GM23338 (cell line): ENCODE measurements at regions not wholly inside any gene's neighbourhood (a gene's known extent, or its start where the extent isn't known, plus 50 kb on each side); places are given as distances from the start of the nearest gene placed in this dataset.

Experiments used
- ATAC-seq: fragments of 200-7000 bp; cut with Tn5 transposase; 3 replicates; pipeline ENCODE4 v1.9.1; 2020
- DNase-seq: peaks from one replicate; pipeline ENCODE4 v3.0.0-alpha.2; 2015; ENCODE audit warnings: low spot score
- H2AFZ ChIP-seq: fragments of 200-600 bp; sonication (generic); 2 replicates; pipeline ENCODE4 v1.8.0; 2016; ENCODE audit warnings: antibody characterized with exemption, mild to moderate bottlenecking, moderate library complexity
- H3F3A ChIP-seq: fragments of 200-600 bp; sonication (generic); replicated peaks from 2 replicates; pipeline ENCODE4 v1.8.0; 2017; ENCODE audit warnings: antibody characterized with exemption, mixed run types, low read depth
- H3K27ac ChIP-seq: fragments of 200-600 bp; sonication (generic); 2 replicates; pipeline ENCODE4 v1.6.1; 2016; ENCODE audit warnings: low read depth
- H3K27me3 ChIP-seq: fragments of 200-600 bp; sonication (generic); 2 replicates; pipeline ENCODE4 v1.8.0; 2016; ENCODE audit warnings: mild to moderate bottlenecking, mixed run types, moderate library complexity; ENCODE audit not compliant: insufficient read depth
- H3K36me3 ChIP-seq: fragments of 200-600 bp; sonication (generic); 2 replicates; pipeline ENCODE4 v1.8.0; 2016; ENCODE audit warnings: mild to moderate bottlenecking; ENCODE audit not compliant: insufficient read depth
- H3K4me1 ChIP-seq: fragments of 200-600 bp; sonication (generic); 2 replicates; pipeline ENCODE4 v1.8.0; 2016; ENCODE audit warnings: mild to moderate bottlenecking, moderate library complexity; ENCODE audit not compliant: insufficient read depth
- H3K4me2 ChIP-seq: fragments of 200-600 bp; sonication (generic); 2 replicates; pipeline ENCODE4 v1.7.1; 2017; ENCODE audit warnings: mixed run types
- H3K4me3 ChIP-seq: fragments of 200-600 bp; sonication (generic); 2 replicates; pipeline ENCODE4 v1.6.1; 2016; ENCODE audit warnings: mixed run types
- H3K79me2 ChIP-seq: fragments of 200-600 bp; sonication (generic); replicated peaks from 2 replicates; pipeline ENCODE4 v1.8.0; 2017; ENCODE audit warnings: mild to moderate bottlenecking; ENCODE audit not compliant: insufficient read depth
- H3K9me2 ChIP-seq: fragments of 200-600 bp; sonication (generic); 2 replicates; pipeline ENCODE4 v1.8.0; 2017; ENCODE audit not compliant: insufficient read depth
- H4K20me1 ChIP-seq: fragments of 200-600 bp; sonication (generic); replicated peaks from 2 replicates; pipeline ENCODE4 v1.8.0; 2017; ENCODE audit warnings: mild to moderate bottlenecking; ENCODE audit not compliant: insufficient read depth
- H3K27ac Mint-ChIP-seq: 2 replicates; pipeline ENCODE4 v1.8.0; 2020; ENCODE audit warnings: inconsistent platforms, mild to moderate bottlenecking, moderate library complexity, mixed read lengths
- H3K27me3 Mint-ChIP-seq: 3 replicates; pipeline ENCODE4 v1.8.0; 2022; ENCODE audit warnings: low read depth, mild to moderate bottlenecking, moderate library complexity, mixed read lengths, inconsistent platforms; ENCODE audit not compliant: insufficient read depth, poor library complexity
- H3K36me3 Mint-ChIP-seq: 3 replicates; pipeline ENCODE4 v1.8.0; 2021; ENCODE audit warnings: low read depth, mild to moderate bottlenecking, inconsistent platforms, moderate library complexity, mixed read lengths
- H3K4me1 Mint-ChIP-seq: 3 replicates; pipeline ENCODE4 v1.8.0; 2020; ENCODE audit warnings: mild to moderate bottlenecking, inconsistent platforms, mixed read lengths
- H3K4me3 Mint-ChIP-seq: 3 replicates; pipeline ENCODE4 v1.8.0; 2021; ENCODE audit warnings: moderate library complexity, mild to moderate bottlenecking, inconsistent platforms, mixed read lengths
- H3K9me3 Mint-ChIP-seq: 3 replicates; pipeline ENCODE4 v1.8.0; 2020; ENCODE audit warnings: moderate library complexity, mild to moderate bottlenecking, inconsistent platforms, mixed read lengths
- CREB1 ChIP-seq: fragments of 250-450 bp; sonication (Bioruptor Pico); IDR thresholded peaks from 2 replicates; pipeline ENCODE4 v1.5.0; 2020; ENCODE audit warnings: low read depth, mild to moderate bottlenecking, moderate library complexity
- CTCF ChIP-seq, 2 experiments: fragments of 200-600 bp in 1 of 2; sonication (generic) in 1 of 2; conservative IDR thresholded peaks; 2 replicates each; pipeline versions ENCODE4 v1.5.1 to v1.6.1; 2016 to 2017; ENCODE audit warnings: antibody characterized with exemption in 2 of 2, low read depth in 2 of 2, mild to moderate bottlenecking in 2 of 2, moderate library complexity in 1 of 2
- ETS1 ChIP-seq: IDR thresholded peaks from 2 replicates; pipeline ENCODE4 v1.6.1; 2016; ENCODE audit warnings: antibody characterized with exemption
- EZH2 ChIP-seq: fragments of 200-600 bp; sonication (generic); IDR thresholded peaks from one replicate; pipeline ENCODE4 v1.8.0; 2017; ENCODE audit warnings: antibody characterized with exemption, mild to moderate bottlenecking, low read depth; ENCODE audit not compliant: unreplicated experiment
- EZH2phosphoT487 ChIP-seq: fragments of 200-600 bp; sonication (generic); IDR thresholded peaks from one replicate; pipeline ENCODE4 v1.8.1; 2018; ENCODE audit warnings: antibody characterized with exemption; ENCODE audit not compliant: unreplicated experiment
- JUNB ChIP-seq: IDR thresholded peaks from one replicate; pipeline ENCODE4 v1.6.1; 2016; ENCODE audit warnings: antibody characterized with exemption; ENCODE audit not compliant: unreplicated experiment
- NANOG ChIP-seq: IDR thresholded peaks from 2 replicates; pipeline ENCODE4 v1.6.1; 2016; ENCODE audit warnings: antibody characterized with exemption, borderline replicate concordance
- POLR2AphosphoS5 ChIP-seq: IDR thresholded peaks from 2 replicates; pipeline ENCODE4 v1.6.1; 2016; ENCODE audit warnings: antibody characterized with exemption, low read depth
- REST ChIP-seq: IDR thresholded peaks from one replicate; pipeline ENCODE4 v1.6.1; 2018; ENCODE audit warnings: antibody characterized with exemption; ENCODE audit not compliant: unreplicated experiment
- STAT1 ChIP-seq: IDR thresholded peaks from one replicate; pipeline ENCODE4 v1.6.1; 2016; ENCODE audit warnings: antibody characterized with exemption; ENCODE audit not compliant: unreplicated experiment
- ZNF114 ChIP-seq: fragments of 250-450 bp; sonication (Bioruptor Pico); IDR thresholded peaks from 2 replicates; pipeline ENCODE4 v1.5.0; 2020; ENCODE audit warnings: mild to moderate bottlenecking, moderate library complexity
- ZNF331 ChIP-seq: fragments of 250-450 bp; sonication (Bioruptor Pico); IDR thresholded peaks from 2 replicates; pipeline ENCODE4 v1.5.0; 2020; ENCODE audit warnings: low read depth, mild to moderate bottlenecking, moderate library complexity
- ZNF462 ChIP-seq: fragments of 250-450 bp; sonication (Bioruptor Pico); IDR thresholded peaks from 2 replicates; pipeline ENCODE4 v1.5.0; 2020; ENCODE audit warnings: mild to moderate bottlenecking, moderate library complexity

GRCh38 chr16:11462861-11463260 lies 117.6 kb downstream of the RMI2 start:
- H4K20me1 ChIP-seq, result no peaks in the 10 kb centered on the region
- H3K4me1 ChIP-seq, result no peaks in the 10 kb centered on the region
- Mint-ChIP-seq H3K4me1 (no peaks in the 10 kb centered on the region), H3K27ac (no peak overlapping the region), H3K9me3 (no peaks in the 10 kb centered on the region; the same call in 2 of the 3 replicates), H3K27me3 (peaks cover 1% of the 10 kb centered on the region), H3K4me3 (no peak overlapping the region), H3K36me3 (no peaks in the 10 kb centered on the region)
- TF ChIP-seq JUNB, result no peak
- no peak for TF ChIP-seq ETS1
- TF ChIP-seq CTCF (conservative IDR thresholded peaks at IDR 0.05; ENCODE audit: low read depth in 2 of 2), result no peak
- TF ChIP-seq REST, result no peak
- no peak for TF ChIP-seq CREB1 (CRISPR knock-in tag)
- no peak for TF ChIP-seq ZNF462 (CRISPR knock-in tag)
- no peak for TF ChIP-seq EZH2
- TF ChIP-seq NANOG, result no peak
- no peak for TF ChIP-seq EZH2phosphoT487
- no peak for TF ChIP-seq ZNF114
- no peak for TF ChIP-seq POLR2AphosphoS5
- TF ChIP-seq ZNF331, result no peak
- no peak for TF ChIP-seq STAT1
- no peaks in the 10 kb centered on the region for H3F3A ChIP-seq
- no peaks in the 10 kb centered on the region for H3K9me2 ChIP-seq
- H3K27ac ChIP-seq, result no peak overlapping the region
- no peak overlapping the region for H2AFZ ChIP-seq
- H3K27me3 ChIP-seq, result no peaks in the 10 kb centered on the region
- H3K4me3 ChIP-seq, result no peak overlapping the region
- H3K79me2 ChIP-seq, result no peaks in the 10 kb centered on the region
- DNase-seq (no peak), ATAC-seq (no peak)
- H3K4me2 ChIP-seq, result no peak overlapping the region
- no peaks in the 10 kb centered on the region for H3K36me3 ChIP-seq
